Pons (tissue), 1 donor: ENCODE measurements at regions not wholly inside any gene's neighbourhood (a gene's known extent, or its start where the extent isn't known, plus 50 kb on each side); places are given as distances from the start of the nearest gene placed in this dataset.

ENCODE experiments used
- DNase-seq: peaks from one replicate; pipeline ENCODE4 v3.0.0-alpha.2; 2016; ENCODE audit warnings: low spot score

DNA sequence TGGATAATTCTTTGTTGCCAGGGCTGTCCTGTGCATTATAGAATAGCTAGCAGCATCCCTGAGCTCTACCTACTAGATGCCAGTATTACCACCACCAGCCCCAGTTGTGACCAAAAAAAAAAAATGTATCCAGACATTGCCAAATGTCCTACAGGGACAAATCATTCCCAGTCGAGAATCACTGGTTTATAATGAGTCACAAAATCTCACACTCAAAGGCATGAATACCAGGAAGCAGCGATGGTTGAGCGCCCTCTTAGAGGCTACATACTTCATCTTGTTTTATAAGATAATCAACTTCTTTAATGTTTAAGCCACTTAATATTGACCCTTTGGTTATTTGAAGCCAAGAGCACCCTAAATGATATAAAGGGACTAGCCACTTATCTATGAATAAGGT lies 297.3 kb downstream of the DHX15 start:
- DNase-seq: no peak

DNA sequence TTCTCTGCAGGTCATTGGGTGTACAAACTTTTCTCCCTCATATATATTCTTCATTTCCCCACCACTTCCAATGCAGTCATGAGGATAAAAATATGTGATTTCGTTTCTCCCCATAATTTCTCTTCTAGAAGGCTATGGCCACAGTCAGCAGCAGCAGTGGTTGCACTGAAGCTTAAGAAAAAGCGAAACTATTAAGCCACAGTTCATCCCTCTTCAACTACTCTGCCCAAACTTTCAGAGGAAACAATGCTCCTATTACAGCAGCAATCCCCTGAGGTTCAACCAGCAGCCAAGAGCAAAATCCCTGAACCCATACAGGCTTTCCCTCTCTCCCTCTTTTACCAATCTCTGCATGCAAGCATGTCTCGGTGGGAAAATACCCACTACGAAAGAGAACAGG lies 298.6 kb downstream of the DHX15 start:
- no peak for DNase-seq

DNA sequence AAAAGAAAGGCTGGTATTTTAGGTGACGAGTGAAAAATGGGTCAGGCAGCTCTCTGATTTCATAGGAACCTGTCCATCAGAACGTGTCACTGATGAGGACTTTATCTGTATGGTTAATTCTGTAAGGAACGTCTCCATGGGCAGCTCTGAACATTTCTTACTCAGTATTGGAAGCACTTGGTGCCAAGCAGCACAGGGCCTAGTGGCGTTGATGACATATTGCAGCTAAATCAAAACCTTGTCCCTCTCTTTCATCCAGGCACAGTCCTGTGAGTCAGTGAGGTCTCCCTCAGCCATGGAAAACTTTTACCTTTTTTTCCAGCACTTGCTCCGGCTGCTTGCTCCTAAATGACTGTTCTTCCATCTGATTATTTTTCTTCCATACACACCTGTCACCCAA lies 301.9 kb downstream of the DHX15 start:
- DNase-seq: no peak

DNA sequence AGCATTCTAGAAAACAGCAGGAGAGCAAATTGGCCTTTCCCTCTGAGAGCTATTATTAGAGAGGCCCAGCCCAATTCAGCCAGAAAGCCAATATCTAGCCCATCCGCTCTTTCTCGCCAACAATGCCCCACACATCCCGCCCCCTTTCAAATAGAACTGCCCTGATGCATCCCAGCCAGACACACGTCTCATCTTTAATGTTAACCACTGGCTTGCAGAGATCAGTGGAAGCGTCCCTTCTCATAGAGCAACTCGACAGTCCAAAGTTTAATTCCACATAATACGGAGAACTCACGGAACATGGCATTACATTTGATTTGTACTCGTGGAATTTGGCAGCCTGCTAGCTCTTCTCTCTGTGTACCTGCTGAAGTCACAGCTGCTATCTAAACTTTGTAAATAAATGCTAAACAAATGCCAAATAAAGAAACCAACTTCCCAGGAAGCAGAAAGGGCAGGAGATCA lies 304.4 kb downstream of the DHX15 start:
- DNase-seq: no peak

DNA sequence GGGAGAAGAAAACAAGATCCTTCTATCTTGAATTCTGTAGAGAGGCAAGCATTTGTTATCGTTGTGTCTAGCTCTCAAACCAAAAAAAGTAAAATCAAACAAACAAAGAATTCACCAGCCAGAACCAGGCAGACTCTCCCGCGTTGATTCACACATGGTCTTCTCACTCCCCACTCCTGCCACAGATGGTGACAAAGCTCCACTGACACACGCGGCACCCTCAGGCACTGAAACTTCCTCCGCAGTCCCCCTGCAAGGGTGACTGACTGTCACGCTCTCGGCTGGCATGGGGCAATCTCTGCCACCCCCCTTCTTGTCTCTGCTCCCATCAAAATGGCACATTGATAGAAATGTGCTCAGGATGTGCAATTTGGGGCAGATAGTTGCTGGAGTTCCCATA lies 304.9 kb downstream of the DHX15 start:
- no peak for DNase-seq

DNA sequence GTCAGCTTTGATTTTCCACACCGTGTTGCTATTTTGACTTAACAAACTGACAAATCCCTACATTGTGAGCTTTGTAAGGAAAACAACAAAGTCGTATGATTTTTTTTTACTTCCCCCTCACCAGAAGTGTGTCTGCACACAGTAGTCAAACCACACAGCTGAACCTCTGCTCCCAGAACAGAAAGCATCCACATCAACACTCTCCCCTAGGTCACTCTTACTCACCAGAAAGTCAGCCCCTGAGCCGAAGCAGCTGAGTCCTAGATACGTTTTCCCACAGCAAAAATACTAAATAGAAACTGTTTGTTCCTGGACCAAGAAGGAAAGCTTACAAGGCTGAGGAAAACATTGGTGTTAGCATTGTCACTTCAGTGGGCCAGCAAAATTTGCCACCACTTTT lies 305.7 kb downstream of the DHX15 start:
- no peak for DNase-seq

DNA sequence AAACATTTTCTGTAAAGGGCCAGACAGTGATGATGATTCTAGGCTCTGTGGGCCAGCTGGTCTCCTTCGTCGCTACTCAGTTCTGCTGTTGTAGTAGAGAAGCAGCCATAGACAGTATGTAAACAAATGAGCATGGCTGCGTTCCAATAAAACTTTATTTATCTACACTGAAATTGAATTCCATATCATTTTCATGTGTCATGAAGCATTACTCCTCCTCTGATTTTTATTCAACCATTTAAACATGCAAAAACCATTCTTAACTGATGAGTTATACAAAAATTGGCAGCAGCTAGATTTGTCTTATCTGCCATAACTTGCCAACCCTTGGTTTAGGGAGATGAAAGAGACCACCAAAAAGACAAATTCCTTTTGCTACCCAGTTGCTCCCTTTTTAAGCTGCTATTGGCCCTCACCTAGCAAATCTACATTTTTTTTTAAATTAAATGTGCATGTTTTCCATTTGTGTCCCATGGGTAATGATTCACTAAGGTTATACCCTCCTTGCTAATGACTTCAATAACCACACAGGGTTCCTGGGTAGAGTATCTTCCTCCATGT lies 309.9 kb downstream of the DHX15 start:
- DNase-seq: no peak

DNA sequence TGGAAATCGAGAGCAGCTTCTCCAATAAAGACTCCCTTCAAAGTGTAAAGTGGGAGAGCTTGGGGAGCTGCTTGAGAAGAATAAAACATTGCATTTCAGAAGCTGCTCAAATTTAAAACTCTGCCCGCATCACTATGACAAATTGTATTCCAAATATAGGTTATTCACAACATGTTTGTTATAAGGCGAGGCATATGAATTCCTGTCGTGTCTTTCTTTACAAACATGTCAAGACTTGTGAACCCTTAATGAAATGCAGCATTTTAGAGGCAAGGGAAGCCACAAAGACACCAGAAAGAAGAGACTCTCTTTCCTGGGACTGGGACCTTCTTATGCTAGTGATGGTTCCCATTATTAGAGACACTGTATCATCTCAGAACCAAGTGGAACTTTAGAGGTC lies 311.2 kb downstream of the DHX15 start:
- DNase-seq: no peak

DNA sequence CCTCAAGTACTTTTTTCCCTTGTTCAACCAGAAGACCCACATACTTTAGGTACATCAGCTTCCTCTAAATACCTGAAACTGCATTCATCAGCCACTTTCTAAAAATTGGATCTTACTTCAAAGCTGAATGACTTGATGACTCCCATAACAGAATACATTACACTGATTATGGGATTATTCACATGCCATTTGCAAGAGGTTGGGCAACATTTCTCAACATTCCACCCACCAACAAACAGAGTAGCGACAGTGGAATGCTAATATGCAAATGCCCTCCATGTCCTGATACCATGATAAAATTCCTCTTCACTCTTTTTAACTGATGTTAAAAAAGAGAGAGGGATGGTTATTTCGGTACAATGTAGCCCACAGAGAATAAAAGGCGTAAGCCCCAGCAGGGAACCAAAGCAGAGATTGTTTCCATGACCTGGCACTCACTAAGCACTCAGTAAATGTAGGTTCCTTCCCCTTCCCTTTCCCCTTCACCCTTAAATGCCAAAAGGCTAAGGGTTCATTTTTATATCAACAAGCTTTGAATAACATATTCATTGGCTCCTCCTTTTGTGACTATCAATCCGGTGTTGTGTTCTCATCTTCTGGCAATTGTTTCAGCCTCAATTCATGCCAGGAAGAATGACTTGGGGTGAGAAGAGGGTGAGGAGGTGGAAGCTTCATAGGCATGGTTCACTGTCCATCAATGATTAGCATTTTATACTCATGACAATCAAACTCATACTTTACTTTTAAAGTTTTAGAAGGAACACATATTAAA lies 317.2 kb downstream of the DHX15 start:
- no peak for DNase-seq

DNA sequence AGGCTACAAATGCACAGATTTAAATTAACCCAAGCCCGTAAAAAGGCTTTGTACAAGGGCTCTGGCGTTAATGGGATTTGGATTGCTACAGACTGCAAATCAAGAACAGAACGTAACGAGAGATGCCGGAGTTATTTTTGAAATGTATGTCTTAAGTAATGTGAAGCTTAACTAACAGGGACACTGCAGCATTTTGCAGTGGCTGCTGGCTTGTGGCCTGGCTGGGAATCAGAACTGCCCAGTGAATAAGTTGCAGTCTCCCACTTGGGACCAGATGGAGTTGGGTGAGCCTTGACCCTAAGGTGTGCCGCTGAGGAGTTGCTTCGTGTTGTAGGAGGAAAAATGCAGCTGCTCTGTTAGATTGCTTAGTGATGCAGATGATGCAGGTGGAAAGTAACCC lies 318.4 kb downstream of the DHX15 start:
- DNase-seq: no peak

DNA sequence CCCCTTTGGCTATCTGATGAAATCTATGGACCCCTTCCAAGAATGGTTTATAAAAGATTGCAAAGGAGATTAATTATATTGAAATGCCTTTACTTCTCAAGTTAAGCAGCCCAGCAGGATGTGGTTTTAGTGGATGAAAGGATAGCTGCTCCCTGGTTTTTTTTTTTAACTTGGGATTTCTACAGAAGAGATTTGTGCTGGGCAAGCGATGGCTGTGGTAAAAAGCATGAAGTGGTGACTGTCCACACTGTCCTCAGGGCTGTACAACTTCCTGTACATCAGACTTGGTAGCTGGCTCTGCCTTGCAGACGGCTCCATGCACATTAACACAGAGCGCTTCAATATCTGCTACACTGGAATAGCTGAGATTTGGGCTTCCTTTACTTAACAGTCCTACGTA lies 321.7 kb downstream of the DHX15 start:
- DNase-seq: no peak

DNA sequence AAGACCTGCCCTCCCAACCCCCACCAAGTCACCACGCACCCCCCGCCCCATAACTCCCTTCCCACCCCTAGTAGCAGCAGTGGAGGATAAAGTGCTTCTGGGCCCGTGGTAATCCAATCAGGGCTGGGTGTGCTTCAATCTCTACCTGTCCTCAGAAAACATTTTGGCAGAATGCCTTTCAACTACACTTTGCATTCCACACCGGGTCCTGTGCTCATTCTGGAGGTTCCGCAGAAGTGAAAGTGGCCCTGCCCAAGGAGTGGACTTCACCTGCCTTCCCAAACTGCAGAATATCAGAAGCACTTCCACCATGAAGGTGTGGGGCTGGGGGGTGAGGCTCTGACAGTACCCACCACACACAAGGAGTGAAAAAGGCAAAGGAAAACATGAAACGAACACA lies 322.3 kb downstream of the DHX15 start:
- no peak for DNase-seq

DNA sequence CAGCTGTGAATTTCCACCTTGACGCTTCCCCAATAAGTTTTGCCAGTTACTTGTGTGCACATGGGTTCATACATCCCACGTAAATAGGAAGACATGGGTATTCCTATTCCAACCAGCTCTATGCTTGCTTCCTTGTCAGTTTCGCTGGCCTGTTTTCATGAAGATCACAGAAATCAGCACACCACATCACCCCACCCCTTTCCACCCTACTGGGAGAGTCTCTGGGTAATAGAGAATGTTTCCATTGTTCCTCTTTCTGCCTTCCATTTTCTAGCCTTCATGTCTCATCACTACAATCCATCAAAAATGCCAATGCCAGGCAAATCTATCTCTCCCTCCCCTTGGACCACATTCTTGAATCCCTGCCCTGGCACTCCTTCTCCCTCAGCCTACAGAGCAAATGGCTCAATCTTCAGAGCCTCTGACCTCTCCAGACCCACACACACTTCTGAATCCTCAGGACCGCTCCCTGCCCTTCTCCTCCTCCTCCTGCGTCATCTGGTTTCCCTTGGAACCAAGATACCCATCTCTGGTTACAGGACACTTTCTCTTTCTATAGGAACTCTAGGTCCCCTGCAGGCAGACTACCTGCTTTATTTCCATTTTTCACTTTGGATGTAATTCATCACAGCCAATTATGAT lies 323.3 kb downstream of the DHX15 start:
- peak; percentile 52 for DNase-seq

DNA sequence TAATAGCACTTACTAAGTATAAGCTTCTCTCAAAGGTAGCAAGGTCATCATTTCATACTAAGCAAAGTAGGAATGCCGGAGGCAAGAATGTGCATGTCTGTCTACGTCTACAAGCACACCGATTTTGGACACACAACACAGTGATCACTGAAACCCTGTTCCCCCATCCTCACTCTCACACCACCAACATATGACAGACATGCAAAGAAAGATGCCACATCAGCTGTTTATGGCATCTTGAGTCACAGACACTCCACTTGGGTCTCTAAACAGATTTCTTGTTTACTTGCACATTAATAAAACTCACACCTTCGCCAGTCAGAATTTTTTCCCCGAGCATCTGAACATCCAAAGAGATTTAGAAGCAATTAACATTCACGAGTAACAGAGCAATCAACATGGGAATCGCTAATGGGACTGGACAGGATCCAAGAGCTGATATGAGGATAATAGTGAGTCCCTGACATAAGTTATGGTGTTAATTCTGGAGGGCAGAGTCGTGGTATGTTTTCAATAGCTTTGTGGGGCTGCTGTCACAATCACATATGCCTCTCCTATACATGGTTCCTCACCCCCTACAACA lies 324.1 kb downstream of the DHX15 start:
- no peak for DNase-seq

DNA sequence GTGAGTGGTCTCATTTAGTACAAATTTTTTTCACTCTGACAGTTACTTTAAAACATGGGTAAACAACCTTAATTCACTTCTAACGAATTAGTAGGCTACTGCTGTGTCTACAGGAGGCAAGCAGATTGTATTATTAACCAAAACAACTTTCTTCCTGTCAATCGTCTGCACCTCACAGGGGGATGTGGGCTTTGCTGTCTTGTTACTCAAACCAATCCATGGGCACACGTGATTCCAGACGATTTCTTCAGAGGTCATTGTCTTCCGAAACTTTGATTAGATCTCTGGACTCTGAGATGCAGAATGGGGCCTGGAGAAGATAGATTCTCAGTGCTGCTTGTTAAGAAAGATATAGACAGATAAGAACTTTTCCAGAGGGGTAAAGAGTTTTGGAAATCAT lies 327.8 kb downstream of the DHX15 start:
- no peak for DNase-seq

DNA sequence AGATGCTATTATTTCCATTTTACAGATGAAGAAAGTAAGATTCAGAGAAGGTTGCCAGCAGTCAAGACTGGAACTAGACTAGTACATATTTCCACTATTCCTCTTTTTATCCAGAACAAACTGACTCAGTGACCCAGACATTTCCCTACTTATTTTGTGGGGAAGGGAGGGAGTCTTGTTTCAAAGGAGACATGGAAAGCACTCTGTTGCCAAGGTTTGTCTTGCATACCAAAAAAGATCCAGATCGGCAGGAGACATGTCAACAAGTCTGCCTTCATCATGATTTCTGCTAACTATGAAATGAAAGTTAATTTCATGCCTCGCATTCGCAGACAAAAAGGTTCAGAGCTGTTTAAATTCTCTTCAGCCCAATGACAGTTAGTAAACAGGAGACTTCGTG lies 328.3 kb downstream of the DHX15 start:
- no peak for DNase-seq

DNA sequence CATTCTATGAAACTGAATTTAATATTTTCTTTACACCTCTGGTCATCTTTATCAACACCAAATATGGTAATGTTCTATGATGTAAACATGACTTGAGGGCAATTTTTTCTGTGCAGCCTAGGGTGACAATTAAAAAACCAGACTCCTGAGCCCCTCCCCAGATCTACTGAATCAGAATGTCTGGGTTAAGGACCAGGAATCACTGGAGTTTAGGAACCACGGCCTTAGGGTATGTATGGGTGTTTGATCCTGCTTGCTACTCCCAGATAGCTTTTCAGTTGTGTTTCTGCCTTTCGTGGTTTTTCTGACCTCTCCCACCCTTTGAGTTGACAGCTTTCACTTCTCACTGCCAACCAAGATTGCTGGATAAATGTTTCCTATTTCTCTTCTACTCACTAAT lies 332.2 kb downstream of the DHX15 start:
- no peak for DNase-seq

DNA sequence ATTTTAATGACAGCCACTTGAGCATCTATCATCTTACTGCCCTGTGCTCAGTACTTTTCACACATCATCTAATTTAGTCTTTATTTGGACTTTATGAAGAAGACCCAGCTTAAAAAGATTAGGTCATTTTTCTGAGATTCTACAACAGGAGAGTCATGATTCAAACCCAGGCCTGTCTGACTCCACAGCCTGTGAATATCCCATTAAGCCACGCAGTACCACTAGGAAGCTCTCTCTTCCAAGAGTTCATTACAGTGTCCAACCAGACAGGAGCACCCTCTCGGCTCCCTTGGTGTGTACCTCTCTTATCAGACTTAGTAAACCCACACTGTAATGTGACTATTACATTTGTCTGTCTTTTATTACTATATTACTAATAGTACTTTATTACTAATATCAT lies 332.8 kb downstream of the DHX15 start:
- DNase-seq: no peak

DNA sequence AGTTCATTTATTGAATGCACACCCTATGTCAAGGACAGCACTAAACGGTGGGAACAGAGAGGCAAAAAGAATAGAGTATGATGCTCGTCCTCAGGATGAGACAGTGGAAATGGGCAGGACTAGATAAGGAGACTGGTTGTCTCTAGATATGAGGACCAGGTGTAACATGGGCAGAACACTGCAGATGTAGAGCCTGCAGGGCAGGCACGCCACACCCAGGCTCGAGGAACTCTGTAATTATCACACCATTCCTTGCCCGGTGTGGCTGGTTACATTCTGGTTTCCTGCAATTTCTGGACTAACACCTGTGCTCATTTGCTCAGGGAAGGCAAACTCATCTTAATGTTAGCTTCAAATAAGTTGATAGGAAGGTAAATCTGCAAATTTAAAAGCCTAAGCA lies 334.4 kb downstream of the DHX15 start:
- no peak for DNase-seq

DNA sequence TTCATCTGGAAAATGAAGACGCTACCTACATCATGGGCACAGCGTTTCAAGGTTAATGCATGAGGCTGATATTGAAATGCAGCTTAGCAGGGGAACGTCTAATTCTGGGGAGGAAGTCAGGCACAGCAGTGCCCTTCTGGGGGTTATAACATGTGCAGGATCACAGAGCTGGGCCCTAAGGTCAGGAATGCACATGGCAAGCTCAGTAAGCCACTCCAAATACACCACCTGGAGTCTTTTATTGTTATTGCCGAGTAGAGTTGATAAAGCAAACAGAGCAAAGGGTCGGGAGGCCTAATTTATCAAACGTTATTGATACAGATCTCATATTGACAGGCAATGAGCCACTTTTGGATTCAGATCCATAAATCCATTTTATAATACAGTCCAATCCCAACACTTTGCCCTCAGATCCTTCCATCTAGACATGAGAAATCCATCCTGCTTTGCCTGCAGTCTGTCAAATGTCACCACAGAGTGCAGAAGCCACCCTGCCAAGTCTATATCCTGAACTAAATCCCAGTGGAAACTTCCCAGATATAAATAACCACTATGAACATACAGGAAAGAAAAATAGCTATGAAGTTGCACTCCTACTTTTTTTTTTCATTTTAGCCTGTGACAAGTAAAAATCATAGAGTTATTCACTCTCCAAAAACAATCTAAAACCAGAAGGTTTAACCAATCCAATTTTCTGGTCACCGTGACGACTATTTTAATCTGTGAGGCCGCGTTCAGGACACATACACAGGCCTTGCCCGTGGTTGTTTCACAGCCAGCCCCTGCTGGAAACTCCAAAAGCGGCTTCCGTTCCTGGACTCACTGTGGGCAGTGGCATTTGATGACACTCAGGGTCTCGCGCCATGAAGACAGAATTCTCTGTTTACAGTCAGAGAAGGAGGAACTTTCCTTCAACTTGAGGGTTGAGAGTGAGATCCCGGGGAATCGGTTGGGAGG lies 335.4 kb downstream of the DHX15 start:
- no peak for DNase-seq

DNA sequence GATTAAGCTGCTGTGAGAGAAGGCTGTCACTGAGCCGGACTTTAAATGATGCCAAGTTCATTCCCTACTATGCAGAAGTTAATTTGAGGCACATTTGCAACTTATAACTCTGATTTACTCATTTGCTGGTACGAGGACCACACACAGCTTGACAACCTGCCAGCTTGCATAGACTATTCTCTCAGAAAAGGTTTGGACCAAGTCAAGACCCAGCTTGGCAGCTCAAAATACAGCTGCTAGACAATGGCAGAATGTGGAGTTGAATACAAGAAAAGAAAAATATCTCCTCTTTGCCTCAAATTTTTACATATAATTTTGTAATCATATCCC lies 338.9 kb downstream of the DHX15 start:
- peak; percentile 51 for DNase-seq
